ENCODE measurements at regions not wholly inside any gene's neighbourhood (a gene's known extent, or its start where the extent isn't known, plus 50 kb on each side); places are given as distances from the start of the nearest gene placed in this dataset.

DNA sequence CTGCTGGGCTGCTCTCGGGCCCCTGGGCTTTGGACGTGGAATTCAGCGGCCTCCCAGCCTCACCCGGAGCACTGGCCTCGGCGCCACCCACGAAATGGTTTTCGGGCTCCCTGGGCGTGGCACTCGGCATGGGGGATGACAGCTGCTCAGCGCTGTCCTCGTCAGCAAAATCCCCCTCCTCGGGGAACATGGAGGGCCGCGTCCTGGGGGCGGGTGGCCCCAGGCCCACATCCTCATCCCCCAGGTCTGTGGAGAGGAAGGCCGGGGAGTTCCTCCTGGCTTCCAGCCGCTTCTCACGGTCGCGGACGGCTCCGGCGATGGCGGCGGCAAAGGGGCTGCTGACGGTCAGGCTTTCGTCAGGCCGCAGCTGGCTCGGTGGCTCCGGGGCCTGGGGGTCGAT is 88.4 kb downstream of the CTTN start:
- Histone ChIP-seq H3K9ac (ENCODE audit: low read depth in 1 of 3, low read length in 3 of 3) (no peak overlapping the region), H3K27ac (ENCODE audit: low read depth, low read length) (no peak overlapping the region), H3K4me1 (ENCODE audit: control insufficient read depth in 3 of 3, insufficient read depth in 3 of 3, low read length in 3 of 3) (peaks cover 14 to 20% (median 16%) of the 10 kb centered on the region in 3 donors), H3K9me3 (ENCODE audit: control insufficient read depth in 3 of 3, low read length in 3 of 3) (peaks cover 0 to 6% (median 5%) of the 10 kb centered on the region in 3 donors), H3K27me3 (ENCODE audit: control insufficient read depth in 3 of 3, insufficient read depth in 3 of 3, low read length in 3 of 3) (peaks cover 0 to 3% (median 0%) of the 10 kb centered on the region in 3 donors), H3K36me3 (ENCODE audit: control insufficient read depth in 3 of 3, insufficient read depth in 3 of 3, low read length in 3 of 3) (no peaks in the 10 kb centered on the region), H3K4me3 (ENCODE audit: low read length in 3 of 3) (no peak overlapping the region)

DNA sequence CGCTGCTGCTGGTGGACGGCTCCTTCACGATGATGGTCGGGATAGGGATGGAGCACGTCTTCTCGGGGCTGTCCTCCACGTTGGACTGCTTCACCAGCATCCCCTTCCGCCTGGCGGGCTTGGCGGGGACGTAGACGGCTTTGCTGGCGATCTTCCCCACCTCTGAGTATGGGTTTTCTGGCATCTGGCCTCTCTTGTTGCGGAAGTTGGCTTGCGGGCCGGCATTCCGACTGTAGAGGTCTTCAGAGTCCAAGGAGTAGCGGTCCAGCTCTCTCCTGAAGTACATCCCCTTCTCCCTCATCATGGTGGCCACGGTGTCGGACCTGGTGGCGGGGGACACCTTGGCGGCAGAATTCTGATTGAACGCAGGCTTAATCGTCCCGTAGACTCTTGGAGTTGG is 88.8 kb downstream of the CTTN start:
- H3K4me1 ChIP-seq (ENCODE audit: control insufficient read depth in 3 of 3, insufficient read depth in 3 of 3, low read length in 3 of 3), result peaks cover 10 to 16% (median 12%) of the 10 kb centered on the region in 3 donors
- H3K27me3 ChIP-seq (ENCODE audit: control insufficient read depth in 3 of 3, insufficient read depth in 3 of 3, low read length in 3 of 3), result peaks cover 0 to 3% (median 0%) of the 10 kb centered on the region in 3 donors
- H3K36me3 ChIP-seq (ENCODE audit: control insufficient read depth in 3 of 3, insufficient read depth in 3 of 3, low read length in 3 of 3), result no peaks in the 10 kb centered on the region
- no peak overlapping the region for H3K4me3 ChIP-seq (ENCODE audit: low read length in 3 of 3)
- no peak overlapping the region for H3K27ac ChIP-seq (ENCODE audit: low read depth, low read length)
- peaks cover 0 to 7% (median 6%) of the 10 kb centered on the region in 3 donors for H3K9me3 ChIP-seq (ENCODE audit: control insufficient read depth in 3 of 3, low read length in 3 of 3)
- H3K9ac ChIP-seq (ENCODE audit: low read depth in 1 of 3, low read length in 3 of 3), result no peak overlapping the region

DNA sequence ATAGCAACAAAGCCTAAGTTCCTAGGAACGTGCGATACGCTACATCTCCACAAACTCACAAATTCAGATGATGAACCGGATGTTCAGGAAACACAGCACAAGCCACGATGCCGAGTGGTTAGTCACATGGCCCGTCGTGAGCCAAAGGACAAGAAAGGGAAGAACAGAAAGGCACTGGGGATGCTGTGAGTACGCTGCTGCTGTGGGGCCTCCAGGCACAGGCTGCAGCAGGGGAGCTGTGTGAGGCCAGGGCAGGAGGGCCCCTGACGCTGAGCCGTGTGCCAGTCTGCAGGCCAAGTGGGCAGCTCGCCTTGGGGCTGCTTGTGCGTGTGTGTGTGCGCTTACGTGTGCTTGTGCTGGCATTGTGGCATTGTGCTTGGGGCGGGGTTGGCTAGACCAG is 89.4 kb downstream of the CTTN start:
- Histone ChIP-seq H3K27ac (ENCODE audit: low read depth, low read length) (no peak overlapping the region), H3K9me3 (ENCODE audit: control insufficient read depth in 3 of 3, low read length in 3 of 3) (peaks cover 0 to 7% (median 6%) of the 10 kb centered on the region in 3 donors), H3K4me3 (ENCODE audit: low read length in 3 of 3) (no peak overlapping the region), H3K27me3 (ENCODE audit: control insufficient read depth in 3 of 3, insufficient read depth in 3 of 3, low read length in 3 of 3) (peaks cover 0 to 3% (median 0%) of the 10 kb centered on the region in 3 donors), H3K36me3 (ENCODE audit: control insufficient read depth in 3 of 3, insufficient read depth in 3 of 3, low read length in 3 of 3) (no peaks in the 10 kb centered on the region), H3K4me1 (ENCODE audit: control insufficient read depth in 3 of 3, insufficient read depth in 3 of 3, low read length in 3 of 3) (peaks cover 4 to 10% (median 6%) of the 10 kb centered on the region in 3 donors), H3K9ac (ENCODE audit: low read depth in 1 of 3, low read length in 3 of 3) (no peak overlapping the region)

DNA sequence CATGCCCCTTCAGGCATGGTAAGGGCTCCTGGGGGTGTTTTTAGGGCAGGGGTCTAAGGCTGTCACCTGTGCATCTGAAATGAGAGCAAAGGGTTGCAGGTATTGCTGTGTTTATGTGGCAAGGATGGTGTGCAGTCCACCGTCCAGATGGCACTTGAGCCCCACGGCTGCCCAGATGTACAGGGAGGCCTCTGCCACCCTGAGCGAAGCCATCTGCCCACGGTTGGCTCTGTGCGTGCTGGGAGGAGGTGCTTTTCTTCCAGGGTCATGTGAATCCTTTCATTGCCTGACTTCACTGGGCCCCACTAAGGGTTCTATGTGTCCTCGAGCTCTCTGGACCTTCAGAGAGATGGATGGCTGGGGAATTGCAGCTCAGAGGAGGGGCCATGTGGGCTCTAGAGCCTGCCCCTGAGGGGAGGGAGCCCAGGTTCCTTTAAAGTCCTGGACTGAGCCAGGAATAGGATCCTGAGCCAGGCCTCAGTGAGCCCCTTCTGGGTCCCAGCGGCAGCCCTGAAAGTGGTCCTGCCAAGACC is 89.9 kb downstream of the CTTN start:
- H3K9ac ChIP-seq (ENCODE audit: low read depth in 1 of 3, low read length in 3 of 3), result no peak overlapping the region
- no peak overlapping the region for H3K27ac ChIP-seq (ENCODE audit: low read depth, low read length)
- H3K36me3 ChIP-seq (ENCODE audit: control insufficient read depth in 3 of 3, insufficient read depth in 3 of 3, low read length in 3 of 3), result no peaks in the 10 kb centered on the region
- peaks cover 0 to 5% (median 2%) of the 10 kb centered on the region in 3 donors for H3K4me1 ChIP-seq (ENCODE audit: control insufficient read depth in 3 of 3, insufficient read depth in 3 of 3, low read length in 3 of 3)
- peaks cover 0 to 7% (median 6%) of the 10 kb centered on the region in 3 donors for H3K9me3 ChIP-seq (ENCODE audit: control insufficient read depth in 3 of 3, low read length in 3 of 3)
- no peak overlapping the region for H3K4me3 ChIP-seq (ENCODE audit: low read length in 3 of 3)
- peaks cover 0 to 3% (median 0%) of the 10 kb centered on the region in 3 donors for H3K27me3 ChIP-seq (ENCODE audit: control insufficient read depth in 3 of 3, insufficient read depth in 3 of 3, low read length in 3 of 3)

DNA sequence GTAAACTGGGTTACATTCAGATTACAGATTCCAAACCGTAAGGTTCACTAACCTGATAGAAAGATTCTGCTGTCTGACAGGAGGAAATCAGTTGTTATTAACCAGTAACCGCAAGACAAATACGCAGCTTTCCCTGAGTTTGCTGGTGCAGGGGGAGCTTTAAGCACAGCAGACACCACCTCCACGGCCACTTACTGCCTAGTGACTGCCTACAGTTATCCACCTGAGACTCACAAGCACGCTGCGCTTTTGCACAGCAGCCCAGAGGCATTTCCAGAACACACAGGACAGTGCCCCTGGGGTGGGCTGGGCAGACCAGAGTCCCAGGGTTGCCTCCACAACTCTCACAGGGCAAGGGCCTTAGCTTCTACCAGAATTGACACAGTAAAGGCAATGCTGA is 90.9 kb downstream of the CTTN start:
- H3K4me1 ChIP-seq (ENCODE audit: control insufficient read depth in 3 of 3, insufficient read depth in 3 of 3, low read length in 3 of 3), result no peaks in the 10 kb centered on the region
- peaks cover 0 to 7% (median 6%) of the 10 kb centered on the region in 3 donors for H3K9me3 ChIP-seq (ENCODE audit: control insufficient read depth in 3 of 3, low read length in 3 of 3)
- H3K27me3 ChIP-seq (ENCODE audit: control insufficient read depth in 3 of 3, insufficient read depth in 3 of 3, low read length in 3 of 3), result no peaks in the 10 kb centered on the region
- no peak overlapping the region for H3K27ac ChIP-seq (ENCODE audit: low read depth, low read length)
- H3K4me3 ChIP-seq (ENCODE audit: low read length in 3 of 3), result no peak overlapping the region
- H3K9ac ChIP-seq (ENCODE audit: low read depth in 1 of 3, low read length in 3 of 3), result no peak overlapping the region
- no peaks in the 10 kb centered on the region for H3K36me3 ChIP-seq (ENCODE audit: control insufficient read depth in 3 of 3, insufficient read depth in 3 of 3, low read length in 3 of 3)

DNA sequence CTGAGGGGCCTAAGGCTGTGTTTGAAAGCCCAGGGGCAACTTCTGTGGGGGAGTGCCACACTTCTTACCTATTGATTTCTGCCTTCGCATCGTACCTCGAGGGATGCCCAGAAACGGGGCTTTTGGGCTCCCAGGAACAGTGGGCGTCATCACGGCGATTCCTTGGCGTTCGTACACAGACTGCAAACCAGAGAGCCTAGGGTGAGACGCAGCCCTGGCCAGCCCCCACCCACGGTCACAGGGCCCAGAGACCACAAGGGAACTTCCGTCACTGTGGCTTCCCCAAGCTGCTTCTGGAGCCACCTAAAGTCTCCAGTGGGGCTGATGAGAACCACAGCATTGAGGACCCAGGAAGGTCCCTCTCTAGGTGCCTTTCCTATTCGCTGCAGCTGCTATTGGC is 91.9 kb downstream of the CTTN start:
- Histone ChIP-seq H3K4me3 (ENCODE audit: low read length in 3 of 3) (no peak overlapping the region), H3K36me3 (ENCODE audit: control insufficient read depth in 3 of 3, insufficient read depth in 3 of 3, low read length in 3 of 3) (no peaks in the 10 kb centered on the region), H3K4me1 (ENCODE audit: control insufficient read depth in 3 of 3, insufficient read depth in 3 of 3, low read length in 3 of 3) (no peaks in the 10 kb centered on the region), H3K27ac (ENCODE audit: low read depth, low read length) (no peak overlapping the region), H3K9me3 (ENCODE audit: control insufficient read depth in 3 of 3, low read length in 3 of 3) (peaks cover 0 to 7% (median 6%) of the 10 kb centered on the region in 3 donors), H3K27me3 (ENCODE audit: control insufficient read depth in 3 of 3, insufficient read depth in 3 of 3, low read length in 3 of 3) (no peaks in the 10 kb centered on the region), H3K9ac (ENCODE audit: low read depth in 1 of 3, low read length in 3 of 3) (no peak overlapping the region)

DNA sequence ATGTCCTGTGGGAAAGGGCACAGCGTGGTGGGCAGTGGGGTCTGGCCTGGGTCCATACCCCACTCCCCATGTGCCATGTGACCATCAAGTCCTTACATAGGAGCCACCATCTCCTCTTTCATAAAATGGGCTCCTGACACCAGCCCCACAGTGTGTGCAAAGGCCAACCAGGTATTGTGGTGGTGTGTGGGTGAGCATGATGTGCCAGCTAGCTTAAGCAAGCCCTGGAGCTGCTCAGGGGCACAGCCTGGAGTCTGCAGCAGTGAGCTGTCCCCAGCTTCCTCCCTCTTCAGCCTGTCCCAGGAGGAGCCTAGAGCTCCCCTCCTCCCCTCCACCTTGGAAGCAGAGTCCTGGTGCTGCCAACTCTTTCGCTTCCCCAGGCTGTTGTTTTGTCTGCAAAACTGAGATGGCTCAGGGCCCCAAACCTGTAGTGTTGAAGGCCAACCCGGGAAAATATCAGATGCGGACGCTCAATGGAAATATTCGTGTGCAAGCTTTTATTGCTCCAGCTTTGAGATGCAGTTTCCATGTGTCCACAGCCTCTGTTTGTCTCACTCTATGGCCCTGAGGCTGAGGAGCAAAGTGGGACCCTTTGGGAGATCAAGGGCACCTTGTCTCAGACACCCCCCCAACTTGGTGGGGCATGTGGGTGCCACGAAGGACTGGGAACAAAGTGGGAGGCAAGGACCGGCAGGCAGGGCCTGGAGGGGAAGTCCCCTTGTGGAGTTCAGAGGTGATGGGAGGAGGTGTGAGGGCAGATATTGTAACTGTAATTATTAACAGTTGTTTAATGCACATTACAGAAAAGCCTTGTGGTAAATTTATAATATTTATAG is 92.6 kb downstream of the CTTN start:
- Histone ChIP-seq H3K9me3 (ENCODE audit: control insufficient read depth in 3 of 3, low read length in 3 of 3) (peaks cover 0 to 7% (median 6%) of the 10 kb centered on the region in 3 donors), H3K27ac (ENCODE audit: low read depth, low read length) (no peak overlapping the region), H3K4me1 (ENCODE audit: control insufficient read depth in 3 of 3, insufficient read depth in 3 of 3, low read length in 3 of 3) (no peaks in the 10 kb centered on the region), H3K36me3 (ENCODE audit: control insufficient read depth in 3 of 3, insufficient read depth in 3 of 3, low read length in 3 of 3) (no peaks in the 10 kb centered on the region), H3K27me3 (ENCODE audit: control insufficient read depth in 3 of 3, insufficient read depth in 3 of 3, low read length in 3 of 3) (no peaks in the 10 kb centered on the region), H3K4me3 (ENCODE audit: low read length in 3 of 3) (no peak overlapping the region), H3K9ac (ENCODE audit: low read depth in 1 of 3, low read length in 3 of 3) (no peak overlapping the region)

DNA sequence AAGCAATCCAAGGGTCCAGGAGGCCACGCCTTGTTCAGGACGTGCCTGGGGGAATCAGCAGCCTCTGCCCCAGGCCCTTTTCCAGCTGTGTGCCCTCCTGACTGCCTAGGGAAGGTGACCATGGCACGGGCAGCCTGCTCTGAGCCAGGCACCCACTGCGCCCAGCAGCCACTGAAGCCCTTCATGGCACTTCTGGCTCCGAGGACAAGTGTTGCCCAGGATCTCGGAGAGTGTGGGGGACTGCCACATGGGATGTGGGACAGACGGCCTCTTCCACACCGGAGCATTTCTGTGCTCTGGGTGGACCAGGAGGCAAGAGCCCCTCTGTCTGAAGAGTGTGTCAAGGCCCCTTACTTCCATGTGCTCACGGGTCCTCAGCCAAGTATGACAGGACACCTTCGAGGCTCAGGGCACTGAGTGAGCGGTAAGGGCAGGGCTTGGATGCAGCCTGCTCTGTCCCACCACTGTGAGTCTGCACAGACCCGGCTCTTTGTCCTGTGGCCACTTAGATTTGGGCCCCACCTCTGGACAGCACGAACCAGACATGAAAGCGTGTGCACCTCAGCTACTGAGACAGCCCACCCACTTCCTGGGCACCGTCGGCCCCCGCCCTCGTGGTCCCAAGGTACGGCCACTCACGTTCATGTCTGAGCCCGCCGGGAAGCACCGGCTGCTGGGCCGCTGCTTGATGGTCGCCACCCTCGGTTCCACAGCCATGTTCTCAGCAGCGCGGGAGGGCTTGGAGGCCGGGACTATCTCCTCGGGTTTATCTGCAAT is 93.6 kb downstream of the CTTN start:
- no peaks in the 10 kb centered on the region for H3K36me3 ChIP-seq (ENCODE audit: control insufficient read depth in 3 of 3, insufficient read depth in 3 of 3, low read length in 3 of 3)
- peaks cover 0 to 7% (median 6%) of the 10 kb centered on the region in 3 donors for H3K9me3 ChIP-seq (ENCODE audit: control insufficient read depth in 3 of 3, low read length in 3 of 3)
- H3K4me3 ChIP-seq (ENCODE audit: low read length in 3 of 3), result no peak overlapping the region
- no peaks in the 10 kb centered on the region for H3K4me1 ChIP-seq (ENCODE audit: control insufficient read depth in 3 of 3, insufficient read depth in 3 of 3, low read length in 3 of 3)
- no peaks in the 10 kb centered on the region for H3K27me3 ChIP-seq (ENCODE audit: control insufficient read depth in 3 of 3, insufficient read depth in 3 of 3, low read length in 3 of 3)
- H3K9ac ChIP-seq (ENCODE audit: low read depth in 1 of 3, low read length in 3 of 3), result no peak overlapping the region
- H3K27ac ChIP-seq (ENCODE audit: low read depth, low read length), result no peak overlapping the region

DNA sequence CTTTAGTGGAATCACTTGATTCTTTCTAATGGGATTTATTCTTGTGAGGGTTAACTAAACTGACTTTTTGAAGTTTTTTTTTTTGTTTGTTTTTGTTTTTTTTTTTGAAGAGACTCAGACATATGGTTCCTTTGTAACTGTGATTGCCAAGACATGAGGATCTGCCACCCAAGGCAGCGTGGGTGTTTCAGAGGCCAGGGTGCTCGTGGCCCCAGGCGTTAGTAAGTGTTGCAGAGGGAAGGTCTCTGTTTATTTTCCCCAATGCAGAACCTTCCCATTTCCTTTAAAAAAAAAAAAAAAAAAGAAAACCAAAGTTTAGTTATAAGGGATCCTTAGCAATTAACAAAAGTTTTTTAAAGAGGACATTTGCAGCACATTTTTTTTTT is 94.8 kb downstream of the CTTN start:
- H3K9ac ChIP-seq (ENCODE audit: low read depth in 1 of 3, low read length in 3 of 3), result no peak overlapping the region
- no peak overlapping the region for H3K4me3 ChIP-seq (ENCODE audit: low read length in 3 of 3)
- peaks cover 0 to 7% (median 6%) of the 10 kb centered on the region in 3 donors for H3K9me3 ChIP-seq (ENCODE audit: control insufficient read depth in 3 of 3, low read length in 3 of 3)
- H3K36me3 ChIP-seq (ENCODE audit: control insufficient read depth in 3 of 3, insufficient read depth in 3 of 3, low read length in 3 of 3), result no peaks in the 10 kb centered on the region
- peaks cover 0 to 3% (median 0%) of the 10 kb centered on the region in 3 donors for H3K27me3 ChIP-seq (ENCODE audit: control insufficient read depth in 3 of 3, insufficient read depth in 3 of 3, low read length in 3 of 3)
- no peak overlapping the region for H3K27ac ChIP-seq (ENCODE audit: low read depth, low read length)
- H3K4me1 ChIP-seq (ENCODE audit: control insufficient read depth in 3 of 3, insufficient read depth in 3 of 3, low read length in 3 of 3), result no peaks in the 10 kb centered on the region

DNA sequence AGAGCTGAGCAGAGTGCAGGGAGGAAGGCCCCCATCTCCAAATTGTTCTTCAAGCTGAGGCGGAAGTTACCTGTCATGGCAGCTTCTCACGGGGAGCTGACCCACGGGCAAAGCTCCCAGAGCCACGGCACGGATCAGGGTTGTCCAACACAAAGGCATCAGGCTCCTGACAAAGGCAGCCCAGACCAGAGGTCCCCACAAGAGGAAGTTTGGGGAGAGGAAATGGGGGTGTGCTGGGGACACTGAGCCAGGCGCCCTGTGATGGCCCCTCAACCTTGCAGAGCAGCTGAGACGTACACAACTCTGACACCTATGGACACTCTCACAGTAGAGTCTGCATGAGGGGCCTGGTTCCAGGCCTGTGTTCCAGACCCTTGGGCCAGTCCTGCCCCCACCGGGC is 95.6 kb downstream of the CTTN start:
- Histone ChIP-seq H3K4me3 (ENCODE audit: low read length in 3 of 3) (no peak overlapping the region), H3K4me1 (ENCODE audit: control insufficient read depth in 3 of 3, insufficient read depth in 3 of 3, low read length in 3 of 3) (no peaks in the 10 kb centered on the region), H3K36me3 (ENCODE audit: control insufficient read depth in 3 of 3, insufficient read depth in 3 of 3, low read length in 3 of 3) (no peaks in the 10 kb centered on the region), H3K9me3 (ENCODE audit: control insufficient read depth in 3 of 3, low read length in 3 of 3) (peaks cover 0 to 7% (median 6%) of the 10 kb centered on the region in 3 donors), H3K9ac (ENCODE audit: low read depth in 1 of 3, low read length in 3 of 3) (no peak overlapping the region), H3K27me3 (ENCODE audit: control insufficient read depth in 3 of 3, insufficient read depth in 3 of 3, low read length in 3 of 3) (peaks cover 0 to 3% (median 2%) of the 10 kb centered on the region in 3 donors), H3K27ac (ENCODE audit: low read depth, low read length) (no peak overlapping the region)
